Activated CD4-positive, alpha-beta T cell treated with anti-CD3 and anti-CD28 coated beads for 36 hours (primary cell): ENCODE measurements at regions not wholly inside any gene's neighbourhood (a gene's known extent, or its start where the extent isn't known, plus 50 kb on each side); places are given as distances from the start of the nearest gene placed in this dataset.

Experiments used
- ATAC-seq: fragments of 200-7000 bp; cut with Tn5 transposase; one replicate; pipeline ENCODE4 v1.10.0; 2021; ENCODE audit warnings: mild to moderate bottlenecking, moderate library complexity
- CTCF ChIA-PET: fragments of 350-600 bp; sonication (Branson Sonifier 250); formaldehyde crosslinking; loops from one replicate; lab custom pipeline; 2021; ENCODE audit warnings: antibody characterized with exemption; lab: Charles Lee
- POLR2A ChIA-PET: fragments of 350-600 bp; sonication (Branson Sonifier 250); formaldehyde crosslinking; loops from one replicate; lab custom pipeline; 2021; ENCODE audit warnings: antibody characterized with exemption, inconsistent platforms; lab: Charles Lee
- DNase-seq: peaks from one replicate; pipeline ENCODE4 v3.0.0-alpha.2; 2020
- H3K27ac Mint-ChIP-seq: one replicate; pipeline ENCODE4 v1.8.0; 2021; ENCODE audit warnings: mixed read lengths
- H3K27me3 Mint-ChIP-seq: one replicate; pipeline ENCODE4 v1.8.0; 2021; ENCODE audit warnings: mixed read lengths
- H3K36me3 Mint-ChIP-seq: one replicate; pipeline ENCODE4 v1.8.0; 2021; ENCODE audit warnings: low read depth, mixed read lengths
- H3K4me1 Mint-ChIP-seq: one replicate; pipeline ENCODE4 v1.8.0; 2021; ENCODE audit warnings: mixed read lengths
- H3K4me3 Mint-ChIP-seq: one replicate; pipeline ENCODE4 v1.8.0; 2021; ENCODE audit warnings: mild to moderate bottlenecking, moderate library complexity, mixed read lengths
- H3K9me3 Mint-ChIP-seq: one replicate; pipeline ENCODE4 v1.8.0; 2021; ENCODE audit warnings: low read depth, mixed read lengths
- intact Hi-C, 2 experiments: fragments of 100-400 bp; cut with DNase I in 1 of 2; cut with micrococcal nuclease in 1 of 2; formaldehyde crosslinking; loops; one replicate each; pipeline versions ENCODE4 v1.14.2 to v1.15.1; 2022 to 2024; cut with DNase I, micrococcal nuclease

DNA sequence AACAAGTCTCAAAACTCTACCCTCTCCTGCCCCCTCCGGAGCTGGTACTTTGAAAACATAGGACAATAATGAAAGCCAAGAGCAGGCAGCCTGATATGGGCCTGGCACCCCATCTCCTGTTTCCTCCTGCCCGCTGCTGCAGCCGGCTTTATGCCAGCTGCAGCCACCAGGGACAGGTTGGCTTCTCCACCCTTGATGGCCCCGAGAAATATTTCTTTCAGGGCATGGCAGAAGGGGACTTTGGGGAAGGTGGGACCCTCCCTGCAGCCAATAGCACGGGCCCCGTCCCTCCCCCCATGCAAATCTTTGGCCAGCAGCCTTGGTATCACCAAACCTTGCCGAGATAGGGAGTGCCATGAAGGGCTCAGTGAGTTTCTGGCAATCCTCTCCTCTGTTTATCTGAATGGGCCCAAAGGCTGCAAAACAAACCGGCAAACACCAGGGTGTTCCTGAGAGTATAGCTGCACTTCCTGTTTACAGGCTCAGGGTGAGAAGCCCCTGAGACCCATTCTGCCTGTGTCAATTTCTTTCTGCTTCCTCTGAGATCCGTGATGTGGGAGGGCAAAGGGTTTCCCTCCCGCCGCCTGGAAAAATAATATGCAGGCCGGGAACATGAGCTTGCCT, 73.4 kb upstream of the BOD1 start:
- intact Hi-C loops, result no loop called here
- no peak for ATAC-seq
- Mint-ChIP-seq H3K36me3 (no peaks in the 10 kb centered on the region), H3K27me3 (no peaks in the 10 kb centered on the region), H3K4me1 (peaks cover 8% of the 10 kb centered on the region), H3K27ac (no peak overlapping the region), H3K9me3 (peaks cover 2% of the 10 kb centered on the region), H3K4me3 (no peak overlapping the region)
- ChIA-PET CTCF (interaction anchor here (0.6 to 1.0 kb wide), 2 partner anchors 12 kb away, joined by 3 read pairs; no protein-coding TSS in a partner anchor), POLR2A (no interaction called here)
- no peak for DNase-seq

DNA sequence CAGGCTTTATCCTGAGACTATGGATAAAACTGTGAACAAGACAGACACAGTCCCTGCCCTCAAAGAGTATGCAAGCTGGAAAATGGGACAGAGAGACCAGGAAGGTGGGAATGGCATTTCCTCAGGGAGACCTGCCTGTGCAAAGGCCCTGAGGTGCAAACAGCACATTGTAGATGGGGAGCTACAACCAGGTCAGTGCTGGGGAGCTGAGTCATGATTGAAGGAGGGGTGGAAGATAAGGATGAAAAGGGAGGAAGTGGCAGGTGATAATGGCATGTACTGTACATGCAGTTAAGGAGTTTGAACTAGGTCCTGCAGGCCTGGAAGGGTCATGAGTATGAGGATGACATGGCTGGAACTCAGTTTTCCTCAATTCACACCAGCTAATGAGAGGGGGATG, 75.5 kb upstream of the BOD1 start:
- ChIA-PET CTCF (no interaction called here), POLR2A (no interaction called here)
- Mint-ChIP-seq H3K4me1 (peaks cover 10% of the 10 kb centered on the region), H3K27me3 (no peaks in the 10 kb centered on the region), H3K9me3 (no peaks in the 10 kb centered on the region), H3K4me3 (no peak overlapping the region), H3K27ac (no peak overlapping the region), H3K36me3 (no peaks in the 10 kb centered on the region)
- DNase-seq (no peak), ATAC-seq (no peak)
- intact Hi-C loops, result no loop called here

DNA sequence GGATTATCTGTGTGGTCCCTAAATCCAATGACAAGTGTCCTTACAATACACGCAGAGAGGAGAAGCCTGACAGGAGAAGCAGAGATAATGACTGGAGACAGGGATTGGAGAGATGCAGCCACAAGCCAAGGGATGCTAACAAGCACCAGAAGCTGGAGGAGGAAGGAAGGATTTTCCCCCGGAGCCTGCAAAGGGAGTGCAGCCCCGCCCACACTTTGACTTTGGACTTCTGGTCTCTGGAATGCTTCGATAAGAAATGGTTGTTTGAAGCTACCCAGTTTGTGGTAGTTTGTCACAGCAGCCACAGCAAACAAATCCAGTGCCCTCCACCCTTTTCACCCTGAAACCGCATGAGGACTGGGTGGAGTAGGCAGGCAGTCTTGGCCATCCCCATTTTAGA, 77.2 kb upstream of the BOD1 start:
- H3K36me3 Mint-ChIP-seq, result no peaks in the 10 kb centered on the region
- ChIA-PET POLR2A (no interaction called here), CTCF (interaction anchor here (0.7 to 0.8 kb wide), 2 partner anchors 102 to 147 kb away, joined by 3 to 4 read pairs; no protein-coding TSS in a partner anchor)
- no peak overlapping the region for H3K4me3 Mint-ChIP-seq
- no peaks in the 10 kb centered on the region for H3K9me3 Mint-ChIP-seq
- H3K27ac Mint-ChIP-seq, result no peak overlapping the region
- ATAC-seq (no peak), DNase-seq (no peak)
- no peaks in the 10 kb centered on the region for H3K27me3 Mint-ChIP-seq
- H3K4me1 Mint-ChIP-seq, result peaks cover 18% of the 10 kb centered on the region
- intact Hi-C loops, result no loop called here

DNA sequence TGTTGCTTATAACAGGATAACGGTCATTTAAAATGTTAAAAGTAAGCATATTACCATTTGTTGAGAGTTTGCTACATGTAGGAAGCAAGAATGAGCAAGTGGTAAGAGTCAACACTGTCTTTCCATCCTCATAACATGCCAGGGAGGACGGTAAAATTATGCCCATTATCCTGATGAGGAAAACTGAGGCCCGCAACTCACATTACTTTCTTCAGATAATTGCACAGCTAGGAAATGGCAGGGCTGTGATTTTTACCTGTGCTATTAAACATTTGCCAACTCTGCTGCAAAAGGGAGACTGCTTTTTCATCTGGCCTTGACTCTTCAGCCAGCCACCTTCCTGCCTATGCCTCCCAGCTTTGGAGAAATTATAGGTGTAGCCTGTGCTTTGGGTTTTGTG, 79.8 kb upstream of the BOD1 start:
- DNase-seq, result no peak
- H3K36me3 Mint-ChIP-seq, result no peaks in the 10 kb centered on the region
- ATAC-seq, result no peak
- H3K4me1 Mint-ChIP-seq, result peaks cover 10% of the 10 kb centered on the region
- H3K27ac Mint-ChIP-seq, result no peak overlapping the region
- POLR2A ChIA-PET, result no interaction called here
- H3K4me3 Mint-ChIP-seq, result no peak overlapping the region
- H3K27me3 Mint-ChIP-seq, result no peaks in the 10 kb centered on the region
- intact Hi-C loops, result no loop called here
- CTCF ChIA-PET, result no interaction called here
- H3K9me3 Mint-ChIP-seq, result no peaks in the 10 kb centered on the region

- intact Hi-C loops, result no loop called here
- Mint-ChIP-seq H3K27me3 (no peaks in the 10 kb centered on the region), H3K4me3 (no peak overlapping the region), H3K36me3 (no peaks in the 10 kb centered on the region), H3K9me3 (no peaks in the 10 kb centered on the region), H3K27ac (no peak overlapping the region), H3K4me1 (peaks cover 10% of the 10 kb centered on the region)
- ChIA-PET CTCF (no interaction called here), POLR2A (no interaction called here)
- DNase-seq (no peak), ATAC-seq (no peak)
Observed at GRCh38 chr5:173697931-173698579, 81.6 kb upstream of the BOD1 start.

GRCh38 chr5:173699966-173700365, 83.5 kb upstream of the BOD1 start:
- peaks cover 10% of the 10 kb centered on the region for H3K4me1 Mint-ChIP-seq
- H3K9me3 Mint-ChIP-seq, result no peaks in the 10 kb centered on the region
- no peaks in the 10 kb centered on the region for H3K36me3 Mint-ChIP-seq
- ChIA-PET POLR2A (interaction anchor here (0.8 kb wide), 1 partner anchor 33 kb away, joined by 3 read pairs; no protein-coding TSS in a partner anchor), CTCF (no interaction called here)
- intact Hi-C loops, result no loop called here
- H3K4me3 Mint-ChIP-seq, result no peak overlapping the region
- ATAC-seq (no peak), DNase-seq (no peak)
- H3K27ac Mint-ChIP-seq, result no peak overlapping the region
- H3K27me3 Mint-ChIP-seq, result no peaks in the 10 kb centered on the region

GRCh38 chr5:173703466-173703865, 87.0 kb upstream of the BOD1 start:
- Mint-ChIP-seq H3K27ac (no peak overlapping the region), H3K36me3 (no peaks in the 10 kb centered on the region), H3K4me1 (peaks cover under 1% of the 10 kb centered on the region), H3K4me3 (no peak overlapping the region), H3K9me3 (no peaks in the 10 kb centered on the region), H3K27me3 (no peaks in the 10 kb centered on the region)
- intact Hi-C loops, result no loop called here
- CTCF ChIA-PET, result no interaction called here
- POLR2A ChIA-PET, result no interaction called here
- ATAC-seq (no peak), DNase-seq (no peak)

DNA sequence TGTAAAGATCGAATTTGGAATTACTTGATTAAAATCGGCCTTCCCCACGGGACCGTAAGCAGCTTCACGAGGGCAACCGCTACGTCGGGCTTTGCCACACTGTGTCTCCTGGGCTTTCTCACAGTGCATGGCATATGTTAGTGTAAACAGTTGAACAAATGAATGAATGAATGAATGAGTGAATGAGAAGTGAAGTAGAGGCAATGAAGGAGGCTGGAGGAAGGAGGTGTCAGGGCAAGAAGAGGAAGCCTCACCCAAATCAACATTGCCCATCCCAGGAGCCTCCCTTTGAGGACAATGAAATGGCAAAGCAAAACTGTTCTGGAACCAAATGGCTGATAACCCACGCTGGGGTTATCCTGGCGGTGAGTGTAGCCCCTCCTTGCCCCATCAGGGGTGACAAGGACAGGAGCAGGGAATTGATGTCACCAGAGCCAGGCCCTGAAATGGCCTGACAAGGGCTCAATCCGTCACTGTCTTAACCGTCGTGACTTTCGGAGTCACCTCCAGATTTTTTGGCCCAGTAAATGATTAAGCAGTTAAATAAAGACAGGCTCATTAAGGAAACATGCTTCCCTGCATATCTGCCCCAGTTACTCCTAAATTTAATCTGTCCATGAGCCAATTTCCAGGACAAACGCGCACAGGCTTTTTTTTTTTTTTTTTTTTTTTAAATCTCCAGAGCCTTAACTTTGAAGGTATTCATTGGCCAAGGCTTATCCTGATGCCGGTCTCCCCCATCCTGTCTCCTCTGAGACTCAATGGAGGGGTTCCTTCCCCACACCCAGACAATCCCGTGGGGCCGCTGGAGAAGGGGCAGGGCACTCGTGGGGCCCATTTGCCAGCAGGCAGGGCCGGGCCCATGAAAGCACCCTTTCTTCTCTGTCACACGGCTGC, 88.4 kb upstream of the BOD1 start:
- no peaks in the 10 kb centered on the region for H3K36me3 Mint-ChIP-seq
- H3K27me3 Mint-ChIP-seq, result no peaks in the 10 kb centered on the region
- H3K4me1 Mint-ChIP-seq, result no peaks in the 10 kb centered on the region
- ATAC-seq, result no peak
- ChIA-PET POLR2A (no interaction called here), CTCF (no interaction called here)
- no peak for DNase-seq
- H3K4me3 Mint-ChIP-seq, result no peak overlapping the region
- intact Hi-C loops, result no loop called here
- no peaks in the 10 kb centered on the region for H3K9me3 Mint-ChIP-seq
- no peak overlapping the region for H3K27ac Mint-ChIP-seq

- Mint-ChIP-seq H3K27me3 (no peaks in the 10 kb centered on the region), H3K36me3 (no peaks in the 10 kb centered on the region), H3K4me1 (no peaks in the 10 kb centered on the region), H3K4me3 (no peak overlapping the region), H3K27ac (no peak overlapping the region), H3K9me3 (no peaks in the 10 kb centered on the region)
- ATAC-seq, result no peak
- DNase-seq, result no peak
- intact Hi-C loops, result no loop called here
- CTCF ChIA-PET, result no interaction called here
- POLR2A ChIA-PET, result no interaction called here
Observed at GRCh38 chr5:173705512-173706044, 89.1 kb upstream of the BOD1 start.

- DNase-seq (no peak), ATAC-seq (no peak)
- Mint-ChIP-seq H3K9me3 (no peaks in the 10 kb centered on the region), H3K36me3 (no peaks in the 10 kb centered on the region), H3K4me3 (no peak overlapping the region), H3K27ac (no peak overlapping the region), H3K4me1 (no peaks in the 10 kb centered on the region), H3K27me3 (no peaks in the 10 kb centered on the region)
- ChIA-PET POLR2A (no interaction called here), CTCF (interaction anchor here (0.6 kb wide), 1 partner anchor 512 kb away, joined by 3 read pairs; no protein-coding TSS in a partner anchor)
- intact Hi-C loops, result no loop called here
Observed at GRCh38 chr5:173706700-173707099, 90.2 kb upstream of the BOD1 start.

DNA sequence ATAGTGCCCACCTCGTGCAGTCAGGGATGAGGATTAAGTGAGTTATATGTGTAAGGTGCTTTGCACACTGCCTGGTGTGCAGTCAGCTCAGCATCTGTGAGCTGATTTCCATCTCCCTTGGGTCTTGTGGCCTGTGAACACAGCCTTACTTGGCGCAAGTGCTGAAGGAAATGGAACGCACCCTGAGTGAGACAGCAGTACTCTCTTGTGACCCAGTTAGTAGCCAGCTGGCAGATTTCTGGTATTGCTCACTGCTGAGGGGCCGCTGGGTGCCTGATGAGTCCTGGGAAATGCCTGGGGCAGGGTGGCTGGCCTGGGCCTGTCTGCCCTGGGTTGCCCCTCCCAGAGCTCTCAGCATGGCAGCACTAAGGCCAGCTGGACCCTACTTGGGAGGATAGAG, 90.9 kb upstream of the BOD1 start:
- no peak overlapping the region for H3K27ac Mint-ChIP-seq
- DNase-seq, result no peak
- intact Hi-C loops, result no loop called here
- H3K4me3 Mint-ChIP-seq, result no peak overlapping the region
- H3K27me3 Mint-ChIP-seq, result no peaks in the 10 kb centered on the region
- H3K4me1 Mint-ChIP-seq, result no peaks in the 10 kb centered on the region
- POLR2A ChIA-PET, result no interaction called here
- ATAC-seq, result no peak
- no peaks in the 10 kb centered on the region for H3K36me3 Mint-ChIP-seq
- H3K9me3 Mint-ChIP-seq, result no peaks in the 10 kb centered on the region
- CTCF ChIA-PET, result no interaction called here
